NCI-H446 treated with DMSO at 0.1 percent for 48 hours (cell line): ENCODE measurements at regions not wholly inside any gene's neighbourhood (a gene's known extent, or its start where the extent isn't known, plus 50 kb on each side); places are given as distances from the start of the nearest gene placed in this dataset.

Source experiments
- DNase-seq: peaks from one replicate; lab custom pipeline; 2025; lab: John Stamatoyannopoulos, UW

DNA sequence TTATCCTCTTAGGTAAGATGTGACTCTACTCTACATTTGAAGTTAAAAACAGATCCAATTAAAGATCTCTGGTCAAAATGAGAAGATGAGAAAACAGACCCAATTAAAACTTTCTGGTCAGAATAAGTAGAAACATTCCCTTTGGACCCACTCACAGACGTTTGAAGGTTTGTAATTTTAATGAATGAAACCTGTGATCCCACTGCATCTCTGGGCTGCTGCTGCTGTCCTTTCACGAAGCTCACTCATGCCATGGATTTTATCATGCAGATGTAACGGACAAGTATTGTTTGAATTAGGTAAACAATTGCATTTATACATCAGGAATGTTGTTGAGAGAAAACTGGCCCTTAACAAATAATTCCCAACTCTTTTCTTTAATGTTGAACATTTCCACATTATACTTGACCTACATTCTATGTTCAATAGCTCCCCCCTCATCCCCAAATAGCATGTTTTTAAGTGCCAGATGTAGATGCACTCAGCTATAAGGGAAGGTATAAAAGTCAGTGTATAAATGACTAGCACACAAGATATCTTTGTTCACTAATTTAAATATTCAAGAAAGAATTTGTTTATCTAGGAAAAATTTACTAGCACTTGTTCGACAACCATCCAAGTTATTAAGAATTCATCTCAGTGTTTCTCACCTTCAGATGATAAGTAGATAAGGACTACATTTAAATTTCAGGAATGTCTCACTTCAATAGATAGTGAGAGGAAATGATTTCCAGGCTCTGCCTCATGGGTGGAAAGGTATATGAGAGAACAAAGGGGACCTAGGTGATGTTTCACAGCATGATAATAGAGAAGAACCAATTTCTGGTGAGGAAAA lies 202.3 kb upstream of the LMNTD1 start:
- no peak for DNase-seq

DNA sequence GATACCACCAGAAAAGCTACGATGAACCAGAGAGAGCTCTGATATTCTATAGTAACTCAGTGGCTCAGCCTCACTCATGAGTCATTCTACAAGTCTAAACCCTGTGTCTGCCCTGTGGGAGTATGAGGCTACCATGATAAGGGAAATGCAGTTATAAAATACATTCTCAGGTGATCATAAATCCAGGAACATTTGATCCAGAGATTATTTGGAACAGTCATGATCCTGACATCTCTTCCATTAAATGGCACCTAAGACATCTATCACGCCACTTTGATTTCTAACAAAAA lies 202.6 kb upstream of the RASSF8 start:
- DNase-seq = no peak

DNA sequence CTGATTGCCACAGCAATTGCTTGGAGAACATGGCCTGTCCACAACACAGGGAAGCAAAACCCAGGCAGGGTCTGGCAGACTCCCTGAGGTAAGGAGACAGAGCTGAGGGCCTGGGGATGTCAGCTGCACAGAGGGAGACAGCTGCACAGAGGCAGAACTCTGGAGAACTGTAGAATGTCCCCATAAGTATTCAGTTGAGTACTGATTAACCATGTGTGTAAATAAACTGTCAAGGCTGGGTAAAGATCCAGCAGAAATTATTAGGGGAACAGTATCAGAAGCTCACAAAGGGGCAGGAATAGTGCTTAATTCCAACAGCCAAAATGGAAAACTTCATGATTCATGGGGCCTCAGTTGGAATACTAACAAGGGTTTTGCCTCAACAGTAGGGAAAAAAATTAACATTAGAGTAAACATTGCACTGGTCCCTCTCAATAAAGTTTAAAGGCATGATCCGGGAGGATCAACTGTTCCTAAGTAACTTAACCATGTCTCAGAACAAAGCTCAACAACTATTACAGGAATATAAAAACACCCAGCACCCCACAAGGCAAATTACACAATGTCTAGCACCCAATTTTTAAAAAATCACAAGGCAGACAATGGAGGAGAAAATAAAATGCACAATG lies 201.3 kb upstream of the RASSF8 start:
- DNase-seq = no peak

DNA sequence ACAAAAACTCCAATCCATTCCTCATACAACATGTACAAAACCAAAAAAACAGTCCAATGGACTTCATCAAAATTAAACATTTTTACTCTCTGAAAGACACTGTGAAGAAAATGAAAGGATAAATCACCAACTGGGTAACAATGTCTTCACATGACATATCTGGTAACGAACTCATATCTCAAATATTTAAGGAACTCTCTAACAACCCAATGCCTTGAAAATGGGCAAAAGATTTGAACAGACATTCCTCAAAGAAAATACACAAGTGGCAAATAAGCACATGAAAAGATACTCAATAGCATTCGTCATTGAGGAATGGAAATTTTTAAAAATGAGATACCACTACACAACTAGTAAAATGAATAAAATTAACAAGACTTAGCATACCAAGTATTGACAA lies 198.7 kb upstream of the RASSF8 start:
- no peak for DNase-seq

DNA sequence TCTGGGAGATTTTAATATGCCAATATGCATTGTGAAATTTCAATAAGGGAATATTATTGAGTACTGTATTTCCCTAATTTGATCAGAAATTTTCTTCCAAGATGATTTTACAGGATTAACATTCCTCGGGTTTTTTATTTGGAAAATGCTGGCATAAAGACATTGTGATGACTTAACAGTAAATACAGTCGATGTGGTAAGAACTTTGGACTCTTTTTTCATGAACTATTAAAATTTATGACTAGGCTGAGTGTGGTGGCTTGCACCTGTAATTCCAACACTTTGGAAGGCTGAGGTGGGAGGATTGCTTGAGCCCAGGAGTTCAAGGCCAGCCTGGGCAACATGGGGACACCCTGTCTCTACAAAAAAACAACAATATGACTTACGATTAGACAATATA lies 197.1 kb upstream of the RASSF8 start:
- DNase-seq = no peak

DNA sequence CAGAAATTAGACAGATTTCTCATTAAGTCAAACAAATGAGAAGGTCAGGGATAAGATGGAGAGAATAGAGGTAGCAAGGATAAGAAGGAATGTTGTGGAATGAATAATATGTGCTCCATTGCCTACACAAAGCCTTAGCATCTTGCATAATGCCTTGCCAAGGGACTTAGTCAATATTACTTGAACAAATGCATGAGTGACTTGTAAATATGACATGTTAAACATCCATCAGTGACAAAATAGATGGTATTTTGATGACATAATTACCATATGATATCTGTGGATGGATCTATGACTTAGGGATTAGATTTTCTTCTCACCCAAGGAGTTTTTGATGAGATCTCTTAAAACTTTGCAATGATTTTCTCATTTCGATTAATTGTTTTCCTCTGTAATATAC lies 194.1 kb upstream of the RASSF8 start:
- no peak for DNase-seq

DNA sequence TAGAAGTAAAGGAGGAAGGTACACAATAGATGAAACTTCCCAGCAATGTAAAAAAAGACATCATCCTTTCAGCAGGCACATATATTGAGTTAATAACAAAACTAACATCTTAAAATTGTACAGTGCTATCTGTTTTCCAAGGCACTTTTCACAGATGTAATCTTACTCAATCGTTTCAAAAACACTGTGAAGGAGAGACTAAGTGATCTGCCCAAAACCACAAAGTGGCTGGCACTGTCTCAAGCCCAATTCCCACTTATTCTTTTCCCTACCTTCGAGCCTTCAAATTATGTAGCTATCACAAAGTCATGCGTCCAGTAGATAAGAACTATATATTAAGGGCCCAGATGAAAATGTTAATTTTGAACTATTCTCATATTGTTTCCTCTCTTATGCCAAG lies 193.6 kb upstream of the RASSF8 start:
- DNase-seq = no peak

DNA sequence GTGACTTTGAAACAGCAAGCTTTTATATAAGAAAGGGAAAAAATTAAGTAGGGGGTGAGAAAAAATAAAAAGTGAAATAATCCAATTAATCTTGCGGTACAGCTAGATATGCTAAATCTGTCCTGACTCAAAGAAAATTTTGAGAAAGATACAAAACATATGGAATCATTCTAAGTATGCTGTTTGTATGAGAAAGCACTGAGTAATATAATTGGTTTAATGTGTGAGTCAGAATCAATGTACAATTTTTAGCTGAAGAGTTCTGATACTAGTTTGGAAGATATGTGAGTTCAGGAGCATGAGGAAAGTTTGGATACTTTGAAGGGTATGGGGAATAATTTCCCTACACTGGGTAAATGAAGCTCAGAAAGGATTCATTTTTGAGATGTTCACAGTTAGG lies 190.9 kb upstream of the RASSF8 start:
- no peak for DNase-seq

DNA sequence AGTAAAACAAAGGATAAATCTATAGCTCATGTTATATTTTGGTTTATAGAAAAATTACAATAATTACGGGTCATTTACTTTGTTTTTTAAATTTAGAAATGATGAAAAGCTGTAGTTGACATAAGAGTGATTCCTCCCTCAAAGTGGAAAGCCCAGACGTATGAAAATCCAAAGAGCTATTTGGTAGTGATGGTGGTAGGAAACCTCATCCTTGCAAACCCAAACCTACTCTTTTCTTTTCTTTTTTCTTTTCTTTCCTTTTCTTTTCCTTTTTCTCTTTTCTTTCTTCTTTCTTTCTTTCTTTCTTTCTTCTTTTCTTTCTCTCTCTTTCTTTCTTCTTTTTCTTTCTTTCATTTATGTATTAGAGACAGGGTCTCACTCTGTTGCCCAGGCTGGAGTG lies 190.3 kb upstream of the RASSF8 start:
- no peak for DNase-seq

DNA sequence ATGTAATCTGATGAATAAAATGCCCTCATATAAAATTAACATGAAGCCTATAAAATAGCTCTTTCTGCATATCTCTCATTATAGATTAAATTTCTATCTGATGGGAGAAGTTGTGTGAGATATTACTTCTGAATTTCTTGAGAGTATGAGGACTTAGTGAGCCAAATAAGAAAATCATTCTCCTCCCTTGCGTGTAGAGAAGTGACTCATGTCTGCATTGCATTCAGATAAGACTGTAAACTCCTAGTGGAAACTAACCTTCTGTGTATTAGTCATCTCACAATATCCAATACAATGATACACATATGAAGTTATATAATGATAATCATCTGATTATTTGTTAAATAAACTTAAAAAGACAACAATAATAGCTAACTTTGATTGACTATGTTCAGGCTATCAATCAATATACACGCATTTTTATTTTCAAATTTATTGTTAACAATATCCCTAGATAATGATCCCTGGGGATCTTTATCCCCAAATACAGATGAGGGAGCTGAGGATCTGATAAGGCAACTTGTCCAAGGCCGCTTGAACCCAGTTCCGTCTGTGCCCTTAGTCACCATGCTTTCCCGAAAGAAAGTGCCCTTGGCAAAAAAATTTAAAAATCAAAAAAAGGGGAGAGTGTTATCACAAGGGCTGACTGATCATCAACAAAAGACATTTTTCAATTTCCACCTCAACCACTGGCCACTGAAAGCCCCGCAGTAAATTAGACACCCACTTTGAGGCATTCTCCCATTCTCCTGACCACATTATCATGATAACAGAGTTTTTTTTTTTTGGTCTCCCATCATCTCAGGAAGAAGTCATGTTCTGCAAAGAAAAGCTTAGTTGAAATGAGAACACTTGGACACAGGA lies 189.2 kb upstream of the RASSF8 start:
- no peak for DNase-seq

DNA sequence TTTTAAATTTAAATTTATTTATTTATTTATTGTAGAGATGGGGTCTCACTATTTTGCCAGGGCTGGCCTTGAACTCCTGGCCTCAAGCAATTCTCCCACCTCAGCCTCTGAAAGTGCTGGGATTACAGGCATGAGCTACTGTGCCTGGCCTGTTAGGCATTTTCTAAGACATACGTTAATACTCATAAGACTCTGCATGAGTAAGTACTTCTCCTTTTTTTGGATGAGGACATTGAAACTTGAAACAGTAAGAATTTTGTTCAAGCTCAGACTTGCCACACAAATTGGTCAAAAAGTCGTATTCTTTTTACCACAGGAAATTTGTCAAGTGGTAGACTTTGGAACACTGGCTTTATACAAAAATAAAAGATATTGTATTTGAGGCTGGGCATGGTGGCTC lies 187.4 kb upstream of the RASSF8 start:
- DNase-seq = no peak

DNA sequence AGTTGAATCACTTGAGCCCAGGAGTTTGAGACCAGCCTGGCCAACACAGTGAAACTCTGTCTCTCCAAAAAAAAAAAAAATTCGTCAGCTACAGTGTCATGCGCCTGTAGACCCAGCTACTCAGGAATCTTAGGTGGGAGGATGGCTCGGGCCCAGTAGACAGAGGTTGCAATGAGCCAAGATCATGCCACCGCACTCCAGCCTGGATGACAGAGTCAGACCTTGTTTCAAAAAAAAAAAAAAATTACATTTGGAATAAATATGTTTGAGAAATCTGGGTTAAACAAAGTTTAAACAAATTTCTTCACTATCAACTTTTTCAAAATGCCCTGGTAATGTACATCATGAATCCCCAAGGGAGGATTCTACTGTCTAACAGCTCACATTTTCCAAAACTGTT lies 187.0 kb upstream of the RASSF8 start:
- no peak for DNase-seq

DNA sequence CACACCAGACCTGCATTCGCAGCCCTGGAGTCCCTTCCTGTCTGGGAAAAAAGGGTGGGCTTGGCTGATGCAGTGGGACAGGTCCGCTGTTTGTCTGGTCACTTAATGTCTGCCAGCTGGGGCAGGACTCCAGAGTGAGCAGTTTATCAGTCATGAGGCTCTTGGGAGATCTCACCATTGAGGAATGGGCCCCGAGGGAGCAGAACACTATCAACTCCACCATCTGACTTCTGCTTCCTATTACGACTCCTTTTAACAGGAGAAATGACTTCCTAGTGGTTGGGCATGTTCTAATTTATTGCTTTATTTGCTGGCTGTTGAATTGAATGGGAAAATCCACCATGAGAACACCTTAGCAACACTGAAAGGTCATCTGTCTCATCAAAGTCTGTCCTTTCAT lies 182.5 kb upstream of the RASSF8 start:
- DNase-seq = no peak

DNA sequence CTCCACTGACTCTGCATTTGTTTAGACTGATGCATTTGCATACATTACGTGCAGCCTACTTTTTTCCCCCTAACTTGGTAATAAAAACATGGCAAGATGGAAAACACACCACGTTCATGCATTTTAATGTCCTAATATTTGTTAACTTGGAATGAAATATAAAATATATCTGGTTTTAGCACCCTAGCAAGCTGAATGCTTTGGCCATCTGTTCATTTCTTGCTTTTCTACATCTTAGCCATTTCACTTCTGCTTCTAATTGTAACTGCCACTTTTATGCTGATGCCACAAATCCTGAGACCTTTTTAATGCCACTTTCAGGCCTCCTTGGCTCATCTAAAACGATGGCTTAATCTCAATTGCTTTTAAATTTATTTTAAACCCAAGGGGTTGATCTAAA lies 177.7 kb upstream of the RASSF8 start:
- DNase-seq = no peak

DNA sequence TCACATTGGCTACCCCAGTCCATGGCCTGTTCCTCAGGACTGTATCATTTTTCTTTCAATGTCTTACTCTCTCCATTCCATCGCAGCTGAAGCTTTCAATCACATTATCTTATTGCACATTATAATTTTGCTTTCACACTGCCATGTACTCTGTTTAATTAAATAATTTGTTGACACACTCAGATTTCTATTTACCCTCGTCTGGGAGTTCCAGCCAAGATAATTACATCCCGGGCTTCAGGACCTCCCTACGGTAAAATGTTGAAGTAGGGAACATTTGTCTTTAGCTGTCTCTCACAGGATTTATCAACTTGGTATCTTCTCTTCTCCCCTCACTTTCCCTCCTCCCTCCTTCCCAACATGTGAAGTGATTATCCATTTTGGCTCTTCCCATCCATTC lies 177.2 kb upstream of the RASSF8 start:
- no peak for DNase-seq

DNA sequence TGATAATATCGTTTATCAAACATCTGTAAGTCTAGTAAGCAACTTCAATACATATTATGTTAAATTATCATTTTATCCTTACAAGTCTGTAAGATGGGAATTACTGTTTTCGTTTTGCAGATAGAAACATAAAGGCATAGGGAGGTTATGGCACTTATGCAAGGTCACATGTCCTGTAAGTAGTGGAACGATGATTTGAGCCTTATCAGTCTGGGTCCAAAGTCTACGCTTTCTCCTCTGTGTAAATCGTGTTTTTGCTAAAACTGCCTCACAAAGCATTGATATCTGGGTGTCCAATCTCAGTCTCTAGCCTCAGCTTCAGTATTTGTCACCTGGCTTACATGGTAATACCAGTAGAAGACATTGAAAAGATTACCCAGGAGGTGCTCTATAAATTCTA lies 174.9 kb upstream of the RASSF8 start:
- no peak for DNase-seq

DNA sequence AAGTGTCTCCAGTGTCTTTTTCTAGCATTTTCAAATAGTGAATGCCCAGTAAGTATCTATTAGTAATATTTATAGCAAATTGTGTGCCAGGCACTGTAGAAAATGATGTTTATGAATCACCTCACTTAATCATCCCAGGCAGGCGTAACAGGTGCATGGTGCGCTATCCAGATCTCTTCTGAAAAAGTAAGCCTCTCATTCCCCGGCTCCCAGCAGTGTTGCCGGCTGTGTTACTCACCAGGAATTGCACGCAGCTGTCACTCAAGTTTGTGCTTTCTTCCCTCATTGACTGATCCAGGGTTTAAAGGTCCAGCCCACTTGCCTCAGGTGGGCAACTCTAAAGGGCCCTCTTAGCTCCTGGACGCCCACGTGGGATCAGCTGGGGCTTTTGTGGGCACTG lies 173.8 kb upstream of the RASSF8 start:
- no peak for DNase-seq

DNA sequence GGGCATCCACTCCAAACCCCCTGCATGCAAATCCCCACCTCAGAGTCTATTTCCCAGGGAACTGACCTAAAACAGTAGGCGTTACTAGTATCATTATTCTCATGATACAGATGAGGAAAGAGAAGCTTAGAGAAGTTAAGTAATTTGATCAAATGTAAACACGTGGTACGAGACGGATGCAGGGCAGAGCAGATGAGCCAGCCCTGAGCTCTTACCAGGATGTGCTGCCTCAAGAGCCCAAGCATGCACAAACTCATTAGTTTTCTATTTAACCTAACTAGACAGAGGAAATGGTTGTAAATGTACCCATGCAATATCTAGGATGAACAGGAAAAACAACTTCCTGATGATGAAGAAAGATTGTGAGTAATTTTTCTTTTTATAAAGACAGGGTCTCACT lies 173.3 kb upstream of the RASSF8 start:
- DNase-seq = no peak

DNA sequence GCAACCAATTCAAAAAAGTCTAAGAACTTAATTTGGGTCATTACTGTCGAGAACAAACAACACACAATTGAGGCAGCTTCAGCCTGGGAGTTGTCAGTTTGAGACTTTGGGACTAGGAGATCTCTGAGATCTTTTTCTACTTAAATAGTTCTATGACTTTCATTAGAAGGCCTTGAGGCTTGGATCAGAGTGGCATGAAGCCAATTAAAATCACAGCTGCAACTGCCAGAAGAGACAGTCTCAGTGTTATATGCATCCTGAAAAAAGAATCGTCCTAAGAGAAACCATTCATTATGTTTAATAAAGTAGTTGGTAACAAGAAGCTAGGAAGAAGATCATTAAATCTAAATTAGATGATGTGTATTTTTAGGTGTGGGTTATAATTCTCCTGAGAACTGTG lies 170.8 kb upstream of the RASSF8 start:
- DNase-seq = no peak

DNA sequence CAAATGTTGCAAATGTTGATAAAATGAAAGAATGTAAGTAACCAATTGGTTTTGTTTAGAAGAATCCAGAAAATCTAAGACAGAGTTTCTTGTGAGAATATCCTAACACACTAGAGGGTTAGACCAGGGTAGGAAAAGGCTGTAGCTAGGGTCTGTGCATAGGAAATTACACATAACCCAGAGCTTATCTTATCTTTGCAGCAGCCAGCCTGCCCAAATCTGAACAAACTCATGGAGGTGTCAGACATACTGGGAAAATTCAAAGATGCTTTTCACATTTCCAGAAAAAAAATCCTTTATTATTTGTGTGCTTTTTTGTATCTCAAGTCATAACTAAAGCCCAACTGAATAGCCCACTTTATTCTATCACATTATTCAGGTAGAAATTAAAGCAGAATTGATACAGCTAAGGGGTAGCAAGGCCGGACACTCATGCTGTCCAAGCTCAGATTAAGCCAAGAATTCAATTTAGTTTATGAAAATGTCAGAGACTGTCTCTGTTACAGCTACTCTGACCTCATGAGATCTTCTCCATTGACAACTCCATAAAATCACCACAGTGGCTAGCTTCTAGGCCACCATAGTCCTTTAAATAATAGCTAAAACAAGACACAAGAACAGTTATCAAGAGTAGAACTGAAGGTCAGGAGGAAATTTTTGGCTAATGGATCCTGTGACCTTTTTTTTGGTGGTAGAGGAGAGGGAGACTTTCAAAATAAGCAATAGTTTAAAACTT lies 169.6 kb upstream of the RASSF8 start:
- no peak for DNase-seq

DNA sequence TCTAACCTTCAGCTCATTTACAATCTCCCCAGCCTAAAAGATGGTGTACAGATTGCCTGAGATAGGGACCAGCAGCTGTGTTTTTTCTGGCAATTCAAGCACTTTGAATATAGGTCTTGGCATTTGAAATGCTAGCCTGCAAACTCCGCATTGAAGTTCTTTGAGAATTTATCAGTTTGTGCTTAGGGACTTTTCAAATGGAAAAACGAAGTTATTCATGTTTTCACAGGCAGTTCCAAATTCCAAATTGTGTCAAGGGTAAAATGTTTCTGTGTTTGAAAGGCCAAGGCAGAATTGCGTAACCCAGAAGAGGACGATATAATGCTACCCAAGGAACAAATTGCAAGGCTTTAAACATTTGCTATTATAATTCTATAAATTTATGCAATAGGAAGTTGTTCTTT lies 168.9 kb upstream of the RASSF8 start:
- DNase-seq = no peak

DNA sequence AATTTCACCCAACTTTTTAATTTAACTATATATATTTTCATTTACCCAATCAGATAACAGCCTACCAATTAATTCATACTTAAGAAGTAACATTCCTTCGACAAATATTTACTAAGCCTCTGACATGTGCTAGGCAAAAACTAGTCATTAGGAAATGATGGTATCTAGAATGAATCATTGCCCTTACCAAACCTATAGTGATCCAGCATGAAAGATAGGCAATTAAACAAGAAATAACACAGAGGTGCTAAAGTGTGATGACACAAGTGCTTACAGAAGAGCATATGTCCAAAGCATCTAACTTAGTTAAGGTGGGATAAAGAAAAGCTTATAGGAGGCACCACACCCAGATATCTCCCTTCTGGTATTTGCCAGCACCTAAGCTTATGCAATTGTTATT lies 166.5 kb upstream of the RASSF8 start:
- no peak for DNase-seq

DNA sequence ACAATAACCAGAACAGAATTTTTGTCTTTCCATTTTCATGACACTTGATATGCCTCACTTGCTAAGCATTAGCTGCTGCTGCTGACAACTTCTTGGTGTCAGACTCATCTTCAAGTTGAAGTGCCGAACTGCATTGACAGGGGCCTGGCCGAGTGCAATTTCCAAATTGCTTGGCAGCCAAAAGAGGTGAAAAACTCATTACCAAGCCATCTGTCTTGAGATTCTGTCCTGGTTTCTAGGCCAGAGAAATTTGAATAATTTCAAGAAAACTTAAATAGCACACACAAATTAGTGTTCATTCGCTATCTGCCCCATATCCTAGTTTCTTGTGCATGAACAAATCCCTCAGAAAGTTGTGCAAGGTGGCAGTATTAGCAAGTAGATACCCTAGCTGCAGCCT lies 165.3 kb upstream of the RASSF8 start:
- no peak for DNase-seq
